ENCODE measurements at regions not wholly inside any gene's neighbourhood (a gene's known extent, or its start where the extent isn't known, plus 50 kb on each side); places are given as distances from the start of the nearest gene placed in this dataset.

DNA sequence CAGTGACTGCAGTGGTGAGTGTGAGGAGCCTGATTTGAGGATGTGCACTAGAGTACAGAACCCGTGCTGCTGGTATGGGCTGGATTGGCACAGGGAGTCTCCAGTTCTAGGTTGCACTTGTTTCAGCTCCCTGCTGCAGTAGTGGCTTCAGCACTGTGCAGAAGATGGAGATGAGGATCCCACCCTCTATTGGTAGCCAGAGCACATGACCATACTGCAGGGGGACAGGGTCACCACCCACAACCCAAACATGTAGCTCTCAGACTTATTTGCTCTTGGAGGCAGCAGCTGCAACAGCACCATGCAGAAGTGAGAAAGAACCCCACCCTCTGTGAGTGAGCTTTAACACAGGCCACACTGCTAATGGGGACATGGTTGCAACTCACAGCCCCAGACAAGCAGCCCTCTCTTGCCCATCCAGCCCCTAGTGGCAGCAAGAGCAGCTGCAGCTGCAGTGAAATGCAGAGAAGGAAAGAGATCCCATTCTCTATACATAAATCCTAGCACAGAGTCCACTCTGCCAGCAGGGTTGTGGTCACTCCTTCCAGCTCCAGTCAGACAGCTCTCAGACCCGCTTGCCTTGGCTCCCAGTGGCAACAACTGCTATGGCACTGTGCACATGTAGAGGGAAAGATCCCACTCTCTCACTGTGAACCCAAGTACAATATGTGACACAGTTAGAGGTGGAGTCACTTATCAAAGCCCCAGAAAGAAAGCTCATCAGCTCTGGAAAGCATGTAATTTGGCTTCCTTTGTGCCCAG lies 51.4 kb upstream of the SCIN start:
- TF ChIP-seq POLR2AphosphoS5 (IDR thresholded peaks at IDR 0.05) (no peak), POLR2A (IDR thresholded peaks at IDR 0.05) (no peak)
- TF ChIP-seq, protein P1, sequence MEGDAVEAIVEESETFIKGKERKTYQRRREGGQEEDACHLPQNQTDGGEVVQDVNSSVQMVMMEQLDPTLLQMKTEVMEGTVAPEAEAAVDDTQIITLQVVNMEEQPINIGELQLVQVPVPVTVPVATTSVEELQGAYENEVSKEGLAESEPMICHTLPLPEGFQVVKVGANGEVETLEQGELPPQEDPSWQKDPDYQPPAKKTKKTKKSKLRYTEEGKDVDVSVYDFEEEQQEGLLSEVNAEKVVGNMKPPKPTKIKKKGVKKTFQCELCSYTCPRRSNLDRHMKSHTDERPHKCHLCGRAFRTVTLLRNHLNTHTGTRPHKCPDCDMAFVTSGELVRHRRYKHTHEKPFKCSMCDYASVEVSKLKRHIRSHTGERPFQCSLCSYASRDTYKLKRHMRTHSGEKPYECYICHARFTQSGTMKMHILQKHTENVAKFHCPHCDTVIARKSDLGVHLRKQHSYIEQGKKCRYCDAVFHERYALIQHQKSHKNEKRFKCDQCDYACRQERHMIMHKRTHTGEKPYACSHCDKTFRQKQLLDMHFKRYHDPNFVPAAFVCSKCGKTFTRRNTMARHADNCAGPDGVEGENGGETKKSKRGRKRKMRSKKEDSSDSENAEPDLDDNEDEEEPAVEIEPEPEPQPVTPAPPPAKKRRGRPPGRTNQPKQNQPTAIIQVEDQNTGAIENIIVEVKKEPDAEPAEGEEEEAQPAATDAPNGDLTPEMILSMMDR (IDR thresholded peaks at IDR 0.05) = no peak
